Lower leg skin (tissue), 3 donors: ENCODE measurements at regions not wholly inside any gene's neighbourhood (a gene's known extent, or its start where the extent isn't known, plus 50 kb on each side); places are given as distances from the start of the nearest gene placed in this dataset.

Experiments used
- POLR2A ChIP-seq, 2 donors: fragments of 450-650 bp; IDR thresholded peaks; one replicate each; pipeline ENCODE4 v1.6.1; 2016 to 2017; ENCODE audit warnings: antibody characterized with exemption in 2 of 2, mild to moderate bottlenecking in 1 of 2, moderate library complexity in 1 of 2
- TF ChIP-seq, protein P1 (sequence below), 3 donors: fragments of 450-650 bp; IDR thresholded peaks; one replicate each; pipeline ENCODE4 v1.5.1; 2016; ENCODE audit warnings: antibody characterized with exemption in 3 of 3, mild to moderate bottlenecking in 3 of 3, moderate library complexity in 2 of 3

DNA sequence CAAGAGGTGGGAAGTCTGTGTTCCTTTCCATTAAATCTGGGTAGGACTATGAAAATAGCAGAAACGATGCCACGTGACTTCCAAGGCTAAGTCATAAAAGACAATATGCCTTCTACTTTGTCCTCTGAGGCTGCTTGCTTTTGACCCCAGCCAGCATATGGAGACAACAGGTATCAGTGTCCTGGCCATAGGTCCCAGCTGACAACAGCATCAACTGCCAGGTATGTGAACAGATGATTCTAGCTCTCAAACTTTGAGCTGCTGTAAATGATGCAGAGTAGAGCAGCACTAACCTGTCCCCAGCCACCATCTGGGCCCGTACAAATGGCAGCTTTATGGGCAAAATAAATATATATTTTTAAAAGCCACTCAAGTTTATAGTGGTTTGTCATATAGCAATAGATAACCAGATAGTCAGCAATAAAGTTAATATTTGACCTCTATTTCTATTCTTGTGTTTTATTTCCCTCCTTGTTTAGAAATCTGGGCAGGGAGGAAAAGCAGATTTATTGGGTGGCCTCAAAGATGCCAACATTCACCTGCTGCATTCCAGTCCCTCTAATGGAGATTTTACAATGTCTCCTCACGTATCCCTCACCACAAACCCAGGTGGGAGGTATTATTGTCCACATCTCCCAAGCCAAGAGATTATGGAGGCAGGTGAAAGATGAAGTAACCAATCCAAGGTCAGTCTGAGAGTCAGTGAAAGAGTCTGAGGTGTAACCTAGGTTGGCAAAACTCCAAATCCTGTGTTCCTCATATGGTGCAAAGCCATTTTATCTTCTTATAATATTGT is 209.6 kb upstream of the LARGE1 start:
- TF ChIP-seq, protein P1, sequence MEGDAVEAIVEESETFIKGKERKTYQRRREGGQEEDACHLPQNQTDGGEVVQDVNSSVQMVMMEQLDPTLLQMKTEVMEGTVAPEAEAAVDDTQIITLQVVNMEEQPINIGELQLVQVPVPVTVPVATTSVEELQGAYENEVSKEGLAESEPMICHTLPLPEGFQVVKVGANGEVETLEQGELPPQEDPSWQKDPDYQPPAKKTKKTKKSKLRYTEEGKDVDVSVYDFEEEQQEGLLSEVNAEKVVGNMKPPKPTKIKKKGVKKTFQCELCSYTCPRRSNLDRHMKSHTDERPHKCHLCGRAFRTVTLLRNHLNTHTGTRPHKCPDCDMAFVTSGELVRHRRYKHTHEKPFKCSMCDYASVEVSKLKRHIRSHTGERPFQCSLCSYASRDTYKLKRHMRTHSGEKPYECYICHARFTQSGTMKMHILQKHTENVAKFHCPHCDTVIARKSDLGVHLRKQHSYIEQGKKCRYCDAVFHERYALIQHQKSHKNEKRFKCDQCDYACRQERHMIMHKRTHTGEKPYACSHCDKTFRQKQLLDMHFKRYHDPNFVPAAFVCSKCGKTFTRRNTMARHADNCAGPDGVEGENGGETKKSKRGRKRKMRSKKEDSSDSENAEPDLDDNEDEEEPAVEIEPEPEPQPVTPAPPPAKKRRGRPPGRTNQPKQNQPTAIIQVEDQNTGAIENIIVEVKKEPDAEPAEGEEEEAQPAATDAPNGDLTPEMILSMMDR (IDR thresholded peaks at IDR 0.05): no peak
- no peak for TF ChIP-seq POLR2A (IDR thresholded peaks at IDR 0.05)
